ENCODE measurements at regions not wholly inside any gene's neighbourhood (a gene's known extent, or its start where the extent isn't known, plus 50 kb on each side); places are given as distances from the start of the nearest gene placed in this dataset.

DNA sequence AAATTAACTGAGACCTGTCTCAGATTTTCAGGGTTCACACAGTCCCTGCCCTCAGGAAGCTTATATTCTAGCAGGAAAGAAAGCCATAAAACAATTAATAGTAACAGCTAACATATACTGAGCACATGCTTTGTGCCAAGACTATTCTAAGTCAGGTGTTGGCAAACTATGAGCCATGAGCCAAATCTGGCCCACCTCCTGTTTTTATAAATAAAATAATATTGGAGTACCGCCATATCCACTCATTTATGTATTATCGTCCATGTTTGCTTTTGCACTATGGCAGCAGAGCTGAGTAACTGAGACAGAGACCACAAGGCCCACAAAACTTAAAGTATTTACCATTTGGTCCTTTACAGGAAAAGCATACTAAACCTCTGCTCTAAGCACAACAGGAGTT is 83.3 kb upstream of the TRIO start:
- in situ Hi-C loops (cut with MboI; ENCODE audit: low pct_unique_long_range_greater_than_20kb, low sequenced_read_pairs, unreplicated experiment): no loop called here
- no peak for TF ChIP-seq CTCF (IDR thresholded peaks at IDR 0.05; ENCODE audit: extremely low read depth, insufficient read depth, missing control alignments)
- no peak for DNase-seq (ENCODE audit: low spot score)

DNA sequence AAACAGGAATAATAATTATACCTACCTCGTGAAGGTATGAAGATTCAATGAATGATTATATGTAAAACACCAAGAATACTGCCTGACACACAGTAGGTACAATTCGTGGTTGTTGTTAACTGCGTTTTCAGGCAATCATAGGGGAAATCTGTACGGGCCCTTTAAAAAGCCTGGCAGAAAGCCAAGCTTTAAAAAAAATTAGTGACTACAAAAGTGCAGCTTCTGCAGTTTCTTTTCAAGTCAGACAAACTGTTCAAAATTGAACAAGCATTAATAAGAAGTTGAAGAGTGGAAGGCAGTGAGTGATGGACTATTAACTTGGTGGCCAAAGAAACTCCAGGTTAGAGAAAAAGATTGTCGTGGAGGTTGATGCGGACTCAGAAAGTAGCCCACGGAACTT is 85.9 kb upstream of the TRIO start:
- TF ChIP-seq CTCF (IDR thresholded peaks at IDR 0.05; ENCODE audit: extremely low read depth, insufficient read depth, missing control alignments): no peak
- no peak for DNase-seq (ENCODE audit: low spot score)
- in situ Hi-C loops (cut with MboI; ENCODE audit: low pct_unique_long_range_greater_than_20kb, low sequenced_read_pairs, unreplicated experiment): no loop called here

- TF ChIP-seq CTCF (IDR thresholded peaks at IDR 0.05; ENCODE audit: extremely low read depth, insufficient read depth, missing control alignments): no peak
- in situ Hi-C loops (cut with MboI; ENCODE audit: low pct_unique_long_range_greater_than_20kb, low sequenced_read_pairs, unreplicated experiment): no loop called here
These were observed 87.1 kb upstream of the TRIO start for GRCh38 chr5:14056039-14056438.

DNA sequence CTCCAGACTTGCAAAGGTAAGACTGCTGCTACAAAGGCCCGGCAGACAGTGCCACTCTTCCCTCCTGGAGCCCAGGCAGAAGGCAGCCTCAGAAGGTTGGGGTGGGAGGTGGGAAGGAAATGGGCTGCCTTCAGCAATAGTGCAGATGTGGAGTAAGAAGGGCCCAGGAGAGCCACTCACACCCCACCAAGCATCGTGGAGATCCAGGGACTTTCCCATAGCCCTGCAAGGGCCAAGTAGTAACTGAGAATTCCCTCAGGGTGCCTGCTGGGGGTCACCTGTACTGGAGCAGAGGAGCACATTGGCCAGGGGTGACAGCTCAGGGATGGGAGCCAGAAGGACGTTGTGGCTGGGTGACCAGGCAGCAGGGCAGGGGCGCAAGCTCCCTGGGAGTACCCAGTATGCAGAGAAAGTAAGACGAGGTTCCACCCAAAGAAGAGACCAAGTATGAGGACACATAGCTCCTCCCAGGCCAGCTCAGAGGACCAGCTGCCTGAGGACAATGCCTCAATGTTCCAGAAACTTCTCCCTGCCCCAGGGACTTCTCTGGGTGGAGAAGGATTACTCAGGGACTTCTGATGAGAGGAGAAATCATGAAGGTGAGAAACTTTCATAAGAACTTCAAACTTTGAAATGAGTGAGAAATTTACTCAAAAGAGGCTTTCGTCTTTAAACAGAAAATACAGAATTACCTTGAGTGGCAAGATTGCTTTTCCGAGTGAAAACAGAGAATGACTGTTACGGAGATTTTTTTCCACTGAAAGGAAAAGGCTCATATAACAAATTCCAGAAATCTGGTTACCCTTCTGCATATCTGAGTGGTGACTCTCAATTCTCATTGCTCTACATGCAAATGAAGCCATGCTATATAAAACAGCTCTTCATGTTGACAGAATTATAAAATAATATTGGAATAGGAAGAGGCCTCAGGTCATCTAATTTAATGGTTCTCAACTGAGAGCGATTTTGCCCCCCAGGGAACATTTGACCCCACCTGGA is 87.9 kb upstream of the TRIO start:
- in situ Hi-C loops (cut with MboI; ENCODE audit: low pct_unique_long_range_greater_than_20kb, low sequenced_read_pairs, unreplicated experiment): no loop called here
- no peak for DNase-seq (ENCODE audit: low spot score)
- TF ChIP-seq CTCF (IDR thresholded peaks at IDR 0.05; ENCODE audit: extremely low read depth, insufficient read depth, missing control alignments): no peak

More at GRCh38 chr5:14056039-14056438, 87.1 kb upstream of the TRIO start:
- no peak for DNase-seq (ENCODE audit: low spot score)

DNA sequence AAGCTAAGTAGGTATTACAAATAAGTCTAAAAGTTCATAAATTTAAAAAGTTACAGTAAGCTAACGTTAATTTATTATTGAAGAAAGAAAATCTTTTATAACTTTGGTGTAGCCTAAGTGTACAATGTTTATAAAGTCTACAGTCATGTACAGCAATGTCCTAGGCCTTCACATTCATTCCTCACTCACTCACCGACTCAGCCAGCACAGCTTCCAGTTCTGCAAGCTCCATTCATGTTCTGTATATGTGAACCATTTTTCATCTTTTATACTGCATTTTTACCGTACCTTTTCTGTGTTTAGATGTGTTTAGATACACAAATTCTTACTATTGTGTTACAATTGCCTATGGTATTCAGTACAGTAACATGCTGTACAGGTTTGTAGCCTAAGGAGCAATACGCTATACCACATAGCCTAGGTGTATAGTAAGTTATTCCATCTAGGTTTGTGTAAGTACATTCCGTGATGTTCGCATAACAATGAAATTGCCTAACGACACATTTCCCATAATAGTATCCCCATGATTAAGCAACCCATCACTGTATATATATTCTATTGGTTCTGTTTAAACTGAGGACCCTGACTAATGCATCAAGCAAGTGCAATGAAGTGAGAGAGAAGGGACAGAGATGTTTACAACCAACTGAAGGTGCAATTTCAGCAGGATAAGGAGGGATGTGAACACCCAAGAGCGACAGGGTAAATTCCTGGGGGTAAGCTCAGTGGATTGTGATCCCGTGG is 88.9 kb upstream of the TRIO start:
- TF ChIP-seq CTCF (IDR thresholded peaks at IDR 0.05; ENCODE audit: extremely low read depth, insufficient read depth, missing control alignments): no peak
- DNase-seq (ENCODE audit: low spot score): no peak
- in situ Hi-C loops (cut with MboI; ENCODE audit: low pct_unique_long_range_greater_than_20kb, low sequenced_read_pairs, unreplicated experiment): no loop called here

GRCh38 chr5:14050821-14051220 is 92.3 kb upstream of the TRIO start:
- no peak for DNase-seq (ENCODE audit: low spot score)
- in situ Hi-C loops (cut with MboI; ENCODE audit: low pct_unique_long_range_greater_than_20kb, low sequenced_read_pairs, unreplicated experiment): no loop called here
- TF ChIP-seq CTCF (IDR thresholded peaks at IDR 0.05; ENCODE audit: extremely low read depth, insufficient read depth, missing control alignments): no peak

Data from GM13977 (cell line).